GDM1 (cell line): ENCODE measurements at regions not wholly inside any gene's neighbourhood (a gene's known extent, or its start where the extent isn't known, plus 50 kb on each side); places are given as distances from the start of the nearest gene placed in this dataset.

Experiments used
- DNase-seq: peaks from one replicate; lab custom pipeline; 2025; lab: John Stamatoyannopoulos, UW

GRCh38 chr1:208513799-208514198 is 269.6 kb upstream of the PLXNA2 start:
- no peak for DNase-seq

- no peak for DNase-seq
Observed at GRCh38 chr1:208515129-208515528, 270.9 kb upstream of the PLXNA2 start.

GRCh38 chr1:208516780-208517179 is 272.6 kb upstream of the PLXNA2 start:
- DNase-seq = no peak

- no peak for DNase-seq
Observed at GRCh38 chr1:208520438-208521099, 276.4 kb upstream of the PLXNA2 start.

- DNase-seq = no peak
Observed at GRCh38 chr1:208521534-208521933, 277.4 kb upstream of the PLXNA2 start.

- no peak for DNase-seq
Observed at GRCh38 chr1:208523007-208523406, 278.8 kb upstream of the PLXNA2 start.

GRCh38 chr1:208524376-208524775 is 280.2 kb upstream of the PLXNA2 start:
- no peak for DNase-seq

- no peak for DNase-seq
Observed at GRCh38 chr1:208524925-208525324, 280.7 kb upstream of the PLXNA2 start.

GRCh38 chr1:208525417-208525816 is 281.2 kb upstream of the PLXNA2 start:
- DNase-seq = no peak

- no peak for DNase-seq
Observed at GRCh38 chr1:208526613-208527125, 282.5 kb upstream of the PLXNA2 start.

- DNase-seq = no peak
Observed at GRCh38 chr1:208527156-208527555, 283.0 kb upstream of the PLXNA2 start.

GRCh38 chr1:208528578-208529240 is 284.5 kb upstream of the PLXNA2 start:
- DNase-seq = no peak

GRCh38 chr1:208531003-208531750 is 287.0 kb upstream of the PLXNA2 start:
- no peak for DNase-seq

- no peak for DNase-seq
Observed at GRCh38 chr1:208533746-208534598, 289.8 kb upstream of the PLXNA2 start.

- no peak for DNase-seq
Observed at GRCh38 chr1:208534599-208534897, 290.4 kb upstream of the PLXNA2 start.

GRCh38 chr1:208534979-208535378 is 290.8 kb upstream of the PLXNA2 start:
- DNase-seq = no peak

- DNase-seq = no peak
Observed at GRCh38 chr1:208535511-208535910, 291.3 kb upstream of the PLXNA2 start.

- no peak for DNase-seq
Observed at GRCh38 chr1:208536212-208536611, 292.0 kb upstream of the PLXNA2 start.

GRCh38 chr1:208537198-208537597 is 293.0 kb upstream of the PLXNA2 start:
- DNase-seq = no peak

- no peak for DNase-seq
Observed at GRCh38 chr1:208538078-208538477, 293.9 kb upstream of the PLXNA2 start.

- no peak for DNase-seq
Observed at GRCh38 chr1:208538587-208538986, 294.4 kb upstream of the PLXNA2 start.

GRCh38 chr1:208540724-208541123 is 296.5 kb upstream of the PLXNA2 start:
- DNase-seq = no peak
